ENCODE measurements at regions not wholly inside any gene's neighbourhood (a gene's known extent, or its start where the extent isn't known, plus 50 kb on each side); places are given as distances from the start of the nearest gene placed in this dataset.

DNA sequence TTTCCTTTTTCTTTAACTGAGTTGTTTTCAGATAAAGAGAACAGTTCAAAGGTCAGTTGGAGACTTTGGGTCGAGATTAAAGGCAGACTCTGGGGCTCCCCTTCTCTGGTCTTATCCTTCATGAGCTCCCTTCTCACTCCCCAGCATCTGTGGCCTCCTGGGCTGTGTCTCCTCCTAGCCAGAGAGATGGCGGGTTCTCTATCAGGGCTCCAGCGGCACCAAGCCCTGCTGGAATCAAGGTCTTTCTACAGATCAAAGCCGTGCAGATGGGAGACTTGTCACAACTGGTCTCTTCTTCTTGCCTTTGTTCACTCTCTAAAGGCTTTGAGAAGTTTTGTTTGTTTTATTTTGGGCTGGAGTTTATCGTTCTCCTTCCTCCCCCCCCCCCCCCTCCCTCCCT, 373.7 kb upstream of the C1orf174 start:
- TF ChIP-seq, protein P1, sequence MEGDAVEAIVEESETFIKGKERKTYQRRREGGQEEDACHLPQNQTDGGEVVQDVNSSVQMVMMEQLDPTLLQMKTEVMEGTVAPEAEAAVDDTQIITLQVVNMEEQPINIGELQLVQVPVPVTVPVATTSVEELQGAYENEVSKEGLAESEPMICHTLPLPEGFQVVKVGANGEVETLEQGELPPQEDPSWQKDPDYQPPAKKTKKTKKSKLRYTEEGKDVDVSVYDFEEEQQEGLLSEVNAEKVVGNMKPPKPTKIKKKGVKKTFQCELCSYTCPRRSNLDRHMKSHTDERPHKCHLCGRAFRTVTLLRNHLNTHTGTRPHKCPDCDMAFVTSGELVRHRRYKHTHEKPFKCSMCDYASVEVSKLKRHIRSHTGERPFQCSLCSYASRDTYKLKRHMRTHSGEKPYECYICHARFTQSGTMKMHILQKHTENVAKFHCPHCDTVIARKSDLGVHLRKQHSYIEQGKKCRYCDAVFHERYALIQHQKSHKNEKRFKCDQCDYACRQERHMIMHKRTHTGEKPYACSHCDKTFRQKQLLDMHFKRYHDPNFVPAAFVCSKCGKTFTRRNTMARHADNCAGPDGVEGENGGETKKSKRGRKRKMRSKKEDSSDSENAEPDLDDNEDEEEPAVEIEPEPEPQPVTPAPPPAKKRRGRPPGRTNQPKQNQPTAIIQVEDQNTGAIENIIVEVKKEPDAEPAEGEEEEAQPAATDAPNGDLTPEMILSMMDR (IDR thresholded peaks at IDR 0.05; ENCODE audit: unreplicated experiment): no peak
- Mint-ChIP-seq H3K4me3 (ENCODE audit: unreplicated experiment) (no peak overlapping the region), H3K9me3 (ENCODE audit: unreplicated experiment) (peaks cover 27% of the 10 kb centered on the region), H3K27ac (ENCODE audit: unreplicated experiment) (no peak overlapping the region), H3K36me3 (ENCODE audit: low read depth, unreplicated experiment) (peaks cover 4% of the 10 kb centered on the region), H3K27me3 (ENCODE audit: unreplicated experiment) (peaks cover 9% of the 10 kb centered on the region), H3K4me1 (ENCODE audit: unreplicated experiment) (no peaks in the 10 kb centered on the region)
- no peak for DNase-seq (ENCODE audit: low spot score)

GRCh38 chr1:4275083-4275482, 375.0 kb upstream of the C1orf174 start:
- peaks cover 4% of the 10 kb centered on the region for H3K36me3 Mint-ChIP-seq (ENCODE audit: low read depth, unreplicated experiment)
- TF ChIP-seq, protein P1 (IDR thresholded peaks at IDR 0.05; ENCODE audit: unreplicated experiment): no peak
- H3K27me3 Mint-ChIP-seq (ENCODE audit: unreplicated experiment): peaks cover 9% of the 10 kb centered on the region

GRCh38 chr1:4276238-4276637, 376.2 kb upstream of the C1orf174 start:
- Mint-ChIP-seq H3K27ac (ENCODE audit: unreplicated experiment) (no peak overlapping the region), H3K36me3 (ENCODE audit: low read depth, unreplicated experiment) (peaks cover 4% of the 10 kb centered on the region), H3K4me3 (ENCODE audit: unreplicated experiment) (no peak overlapping the region), H3K4me1 (ENCODE audit: unreplicated experiment) (no peaks in the 10 kb centered on the region), H3K9me3 (ENCODE audit: unreplicated experiment) (peaks cover 27% of the 10 kb centered on the region), H3K27me3 (ENCODE audit: unreplicated experiment) (peaks cover 9% of the 10 kb centered on the region)
- TF ChIP-seq, protein P1 (IDR thresholded peaks at IDR 0.05; ENCODE audit: unreplicated experiment): no peak
- no peak for DNase-seq (ENCODE audit: low spot score)

More at GRCh38 chr1:4275083-4275482, 375.0 kb upstream of the C1orf174 start:
- H3K4me3 Mint-ChIP-seq (ENCODE audit: unreplicated experiment): no peak overlapping the region
- H3K4me1 Mint-ChIP-seq (ENCODE audit: unreplicated experiment): no peaks in the 10 kb centered on the region
- DNase-seq (ENCODE audit: low spot score): no peak
- H3K27ac Mint-ChIP-seq (ENCODE audit: unreplicated experiment): no peak overlapping the region
- peaks cover 27% of the 10 kb centered on the region for H3K9me3 Mint-ChIP-seq (ENCODE audit: unreplicated experiment)

DNA sequence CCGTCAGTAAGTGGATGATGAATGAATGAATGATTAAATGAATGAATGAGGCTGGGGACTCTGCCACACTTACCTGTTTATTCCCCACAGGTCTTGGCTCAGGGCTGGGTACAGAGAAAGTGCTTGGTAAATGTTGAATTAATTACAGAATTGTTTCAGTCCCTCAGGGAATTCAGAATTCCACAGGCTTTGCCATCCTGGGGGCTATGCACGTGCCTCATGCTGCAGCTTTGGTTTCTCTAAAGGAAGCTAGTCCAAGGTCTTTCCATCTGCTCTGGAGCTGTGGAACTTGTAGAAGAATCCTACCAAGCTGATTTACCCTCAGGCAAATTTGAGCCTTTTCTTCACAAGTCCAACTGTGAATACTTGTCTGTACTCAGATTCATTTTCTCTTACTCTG, 376.8 kb upstream of the AJAP1 start:
- Mint-ChIP-seq H3K4me1 (ENCODE audit: unreplicated experiment) (no peaks in the 10 kb centered on the region), H3K9me3 (ENCODE audit: unreplicated experiment) (peaks cover 25% of the 10 kb centered on the region), H3K27ac (ENCODE audit: unreplicated experiment) (no peak overlapping the region), H3K4me3 (ENCODE audit: unreplicated experiment) (no peak overlapping the region), H3K36me3 (ENCODE audit: low read depth, unreplicated experiment) (no peaks in the 10 kb centered on the region), H3K27me3 (ENCODE audit: unreplicated experiment) (peaks cover 6% of the 10 kb centered on the region)
- TF ChIP-seq, protein P1 (IDR thresholded peaks at IDR 0.05; ENCODE audit: unreplicated experiment): no peak
- DNase-seq (ENCODE audit: low spot score): no peak

DNA sequence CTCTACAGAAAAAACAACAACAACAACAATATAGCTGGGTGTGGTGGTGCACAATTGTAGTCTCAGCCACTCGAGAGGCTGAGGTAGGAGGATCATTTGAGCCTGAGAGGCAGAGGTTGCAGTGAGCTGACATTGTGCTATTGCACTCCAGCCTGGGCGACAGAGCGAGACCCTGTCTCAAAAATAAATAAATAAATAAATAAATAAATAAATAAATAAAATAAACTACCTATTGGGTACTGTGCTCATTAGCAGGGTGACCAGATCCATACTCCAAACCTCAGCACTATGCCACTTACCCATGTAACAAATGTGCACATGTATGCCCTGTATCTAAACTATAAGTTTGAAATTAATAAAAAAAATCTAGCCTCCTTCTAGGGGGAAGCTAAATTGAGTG, 369.4 kb upstream of the AJAP1 start:
- H3K27ac Mint-ChIP-seq (ENCODE audit: unreplicated experiment): no peak overlapping the region
- no peaks in the 10 kb centered on the region for H3K4me1 Mint-ChIP-seq (ENCODE audit: unreplicated experiment)
- peaks cover 27% of the 10 kb centered on the region for H3K9me3 Mint-ChIP-seq (ENCODE audit: unreplicated experiment)
- TF ChIP-seq, protein P1 (IDR thresholded peaks at IDR 0.05; ENCODE audit: unreplicated experiment): no peak
- no peaks in the 10 kb centered on the region for H3K36me3 Mint-ChIP-seq (ENCODE audit: low read depth, unreplicated experiment)
- DNase-seq (ENCODE audit: low spot score): no peak
- no peak overlapping the region for H3K4me3 Mint-ChIP-seq (ENCODE audit: unreplicated experiment)
- peaks cover 3% of the 10 kb centered on the region for H3K27me3 Mint-ChIP-seq (ENCODE audit: unreplicated experiment)
